Esophagus muscularis mucosa (tissue), 2 donors: ENCODE measurements at regions not wholly inside any gene's neighbourhood (a gene's known extent, or its start where the extent isn't known, plus 50 kb on each side); places are given as distances from the start of the nearest gene placed in this dataset.

Experiments
- EP300 ChIP-seq: sonication (generic); formaldehyde crosslinking; IDR thresholded peaks from one replicate; pipeline ENCODE4 v1.6.1; 2017; ENCODE audit warnings: antibody characterized with exemption
- POLR2A ChIP-seq: fragments of 450-650 bp; IDR thresholded peaks from one replicate; pipeline ENCODE4 v1.6.1; 2017; ENCODE audit warnings: antibody characterized with exemption, moderate library complexity, mild to moderate bottlenecking, low read depth

DNA sequence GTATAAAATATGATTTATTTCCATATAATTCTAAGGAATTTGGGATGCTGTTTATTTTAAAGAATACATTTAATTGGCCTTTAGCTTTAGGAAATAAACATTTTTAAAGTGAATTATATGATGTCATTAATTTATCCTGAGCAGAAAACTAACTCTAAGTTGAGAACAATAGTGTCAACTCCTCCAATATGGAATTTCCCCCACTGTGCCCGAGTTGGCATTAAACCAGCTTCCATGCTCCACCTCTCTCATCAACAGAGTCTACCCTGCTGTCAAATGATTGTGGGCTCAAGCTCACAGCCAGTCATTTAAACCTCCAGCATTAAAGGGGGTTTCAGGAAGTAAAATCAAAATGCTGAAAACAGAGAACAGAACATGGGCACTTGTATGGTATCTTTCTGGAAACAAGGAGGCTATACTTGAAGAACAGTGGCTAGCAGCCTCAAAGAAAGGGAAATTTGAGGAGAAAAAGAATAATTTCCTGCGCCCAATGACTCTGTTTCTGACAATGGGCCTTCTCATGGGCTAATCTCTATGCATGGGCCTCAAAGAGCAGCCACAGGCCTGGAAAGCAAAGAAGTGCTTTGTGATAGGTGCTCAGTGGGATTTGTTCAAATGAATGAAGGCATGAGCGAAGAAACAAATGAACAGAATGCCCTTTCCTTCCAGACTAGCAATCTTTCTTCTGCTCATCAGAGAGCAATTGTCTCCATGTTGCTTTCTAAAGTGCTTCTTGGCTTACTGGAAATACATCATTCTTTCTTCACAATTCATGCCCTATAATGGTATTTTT lies 252.8 kb downstream of the MTX2 start:
- no peak for TF ChIP-seq POLR2A
- no peak for TF ChIP-seq EP300
